Fibroblast of skin of left quadriceps (primary cell): ENCODE measurements at regions not wholly inside any gene's neighbourhood (a gene's known extent, or its start where the extent isn't known, plus 50 kb on each side); places are given as distances from the start of the nearest gene placed in this dataset.

Source experiments
- DNase-seq, 2 experiments: peaks; one replicate each; pipeline ENCODE4 v3.0.0-alpha.2; 2013; ENCODE audit warnings: low read depth in 2 of 2

- DNase-seq: no peak
Measured at GRCh38 chr21:27400045-27400444, 433.2 kb upstream of the ADAMTS5 start.

- DNase-seq: no peak
Measured at GRCh38 chr21:27397578-27397977, 430.7 kb upstream of the ADAMTS5 start.

- DNase-seq: no peak
Measured at GRCh38 chr21:27393726-27394125, 426.8 kb upstream of the ADAMTS5 start.

- DNase-seq: no peak
Measured at GRCh38 chr21:27391990-27392389, 425.1 kb upstream of the ADAMTS5 start.

DNA sequence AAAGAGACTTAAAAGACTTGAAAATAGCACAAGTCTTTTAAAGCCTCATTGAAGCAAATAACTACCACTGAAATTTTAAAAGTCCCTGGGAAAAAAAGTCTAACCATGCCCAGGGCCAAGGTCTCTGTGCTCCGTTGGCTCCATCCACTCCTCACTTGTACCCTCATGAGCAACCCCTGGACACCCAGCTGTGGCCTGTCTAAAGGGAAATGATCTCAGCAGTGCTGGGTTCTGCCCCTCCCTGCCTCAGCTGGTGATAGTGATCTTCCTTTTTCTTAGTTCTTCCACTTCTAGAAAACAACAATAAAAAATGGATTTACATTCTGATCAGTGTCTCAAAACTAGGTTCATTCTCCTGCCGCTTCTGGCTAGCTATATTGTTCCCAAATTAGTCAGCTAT lies 423.5 kb upstream of the ADAMTS5 start:
- DNase-seq: no peak

GRCh38 chr21:27388825-27389224 lies 421.9 kb upstream of the ADAMTS5 start:
- no peak for DNase-seq

DNA sequence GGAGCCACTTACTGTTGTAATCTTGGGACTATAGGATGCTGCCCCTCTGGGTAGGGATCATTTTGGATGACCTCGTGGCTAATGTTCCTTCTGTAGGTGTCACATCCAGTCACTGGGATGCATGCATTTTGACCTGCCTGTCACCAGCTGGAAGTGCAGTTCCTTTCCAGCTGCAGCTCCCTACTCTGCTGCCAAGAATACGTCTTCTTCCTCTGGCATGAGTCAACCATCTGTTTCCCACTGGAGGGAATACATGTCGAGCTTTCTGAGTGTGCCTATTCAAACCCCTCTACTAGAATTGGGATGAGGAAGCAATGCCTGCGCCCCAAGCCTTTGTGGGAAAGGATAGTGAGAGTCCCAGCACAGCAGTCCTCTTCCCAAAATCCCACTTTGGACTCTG lies 415.5 kb upstream of the ADAMTS5 start:
- no peak for DNase-seq

- DNase-seq: peak in 1 of 2 experiments; percentile 27
Measured at GRCh38 chr21:27380303-27380702, 413.4 kb upstream of the ADAMTS5 start.

GRCh38 chr21:27379354-27379753 lies 412.5 kb upstream of the ADAMTS5 start:
- DNase-seq: no peak

GRCh38 chr21:27372381-27372780 lies 405.5 kb upstream of the ADAMTS5 start:
- DNase-seq: no peak

DNA sequence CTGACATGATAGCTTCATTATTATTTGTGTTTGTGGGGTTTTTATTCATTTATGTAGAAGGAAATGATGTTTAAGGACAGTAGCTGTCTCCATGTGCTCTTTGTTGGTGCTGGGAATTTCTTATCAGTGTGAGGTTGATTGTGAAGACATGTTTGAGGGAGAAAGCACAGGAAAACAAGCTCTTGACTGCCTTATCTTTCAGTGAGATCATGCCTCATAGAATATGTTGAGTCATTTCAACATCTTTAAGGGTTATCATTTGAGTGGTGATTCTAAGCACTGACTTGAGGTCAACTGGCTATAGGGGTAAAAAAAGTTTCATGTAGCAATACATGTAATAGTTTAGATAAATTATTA lies 405.1 kb upstream of the ADAMTS5 start:
- DNase-seq: no peak

- DNase-seq: no peak
Measured at GRCh38 chr21:27371115-27371974, 404.5 kb upstream of the ADAMTS5 start.

GRCh38 chr21:27369978-27370571 lies 403.2 kb upstream of the ADAMTS5 start:
- DNase-seq: no peak

DNA sequence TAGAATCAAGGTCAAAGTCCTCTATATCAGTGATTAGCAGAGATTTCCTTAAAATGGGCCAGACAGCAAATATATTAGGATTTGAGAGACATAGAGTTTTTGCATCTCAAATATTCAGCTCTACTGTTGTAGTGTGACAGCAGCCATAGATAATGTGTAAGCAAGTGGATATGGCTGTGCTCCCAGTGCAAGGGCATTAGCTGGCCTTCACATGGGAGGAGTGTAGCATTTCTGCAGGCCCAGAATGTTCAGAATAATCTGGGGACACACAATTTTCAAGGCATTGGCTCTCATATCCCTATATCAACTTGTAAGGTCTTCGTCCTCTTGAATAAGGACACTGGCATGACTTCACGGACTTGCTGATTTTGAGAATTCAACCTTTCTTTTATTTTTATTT lies 402.3 kb upstream of the ADAMTS5 start:
- no peak for DNase-seq

- DNase-seq: no peak
Measured at GRCh38 chr21:27366646-27367235, 399.9 kb upstream of the ADAMTS5 start.

DNA sequence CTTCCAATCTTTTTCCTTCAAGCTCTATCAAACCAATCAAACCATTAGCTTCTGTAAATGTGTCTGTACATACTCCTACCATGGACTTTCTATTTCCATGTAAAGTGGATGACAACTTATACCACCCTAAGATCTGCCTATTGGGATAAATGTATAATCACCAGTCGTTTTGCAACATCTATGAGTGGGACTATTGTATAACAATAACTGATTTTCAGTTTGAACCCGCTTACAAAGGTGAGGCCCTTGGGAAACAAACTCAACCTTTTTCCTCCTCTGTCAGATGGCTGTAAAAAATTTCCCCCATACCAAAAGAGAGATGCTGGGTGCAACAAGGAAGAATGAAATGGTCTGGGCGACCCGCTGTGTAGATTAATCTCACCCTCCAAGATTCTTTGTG lies 399.1 kb upstream of the ADAMTS5 start:
- DNase-seq: no peak

GRCh38 chr21:27365394-27365793 lies 398.5 kb upstream of the ADAMTS5 start:
- DNase-seq: no peak

DNA sequence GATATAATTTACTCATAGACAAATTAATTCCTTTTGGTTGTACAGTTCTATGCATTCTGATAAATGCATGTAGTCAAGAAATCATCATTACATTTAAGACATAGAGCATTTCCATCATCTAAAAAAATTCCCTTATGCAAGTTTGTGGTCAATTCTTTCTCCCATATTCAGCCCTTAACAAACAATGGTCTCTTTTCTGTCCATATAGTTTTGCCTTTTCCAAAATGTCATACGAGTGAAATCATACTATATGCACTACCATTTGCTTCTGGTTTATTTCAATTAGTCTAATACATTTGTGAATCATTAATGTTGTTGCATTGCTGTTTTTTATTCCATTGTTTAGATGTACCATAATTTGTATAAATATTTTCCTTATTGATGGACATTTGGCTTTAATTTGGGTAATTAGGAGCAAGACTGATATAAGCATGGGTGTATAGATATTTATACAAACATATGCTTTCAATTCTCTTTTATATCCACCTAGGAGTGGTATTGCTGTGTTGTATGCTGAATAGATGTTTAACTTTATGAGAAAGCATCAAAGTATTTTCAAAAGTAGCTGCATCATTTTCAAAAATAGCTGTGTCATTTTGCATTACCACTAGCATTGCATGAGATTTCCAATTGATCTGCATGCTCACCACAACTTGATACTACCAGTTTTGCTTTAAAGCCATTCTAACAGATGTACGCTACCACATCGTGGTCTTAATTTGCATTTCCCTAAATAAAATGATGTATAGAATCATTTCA lies 397.0 kb upstream of the ADAMTS5 start:
- DNase-seq: peak; percentile 50 to 58

DNA sequence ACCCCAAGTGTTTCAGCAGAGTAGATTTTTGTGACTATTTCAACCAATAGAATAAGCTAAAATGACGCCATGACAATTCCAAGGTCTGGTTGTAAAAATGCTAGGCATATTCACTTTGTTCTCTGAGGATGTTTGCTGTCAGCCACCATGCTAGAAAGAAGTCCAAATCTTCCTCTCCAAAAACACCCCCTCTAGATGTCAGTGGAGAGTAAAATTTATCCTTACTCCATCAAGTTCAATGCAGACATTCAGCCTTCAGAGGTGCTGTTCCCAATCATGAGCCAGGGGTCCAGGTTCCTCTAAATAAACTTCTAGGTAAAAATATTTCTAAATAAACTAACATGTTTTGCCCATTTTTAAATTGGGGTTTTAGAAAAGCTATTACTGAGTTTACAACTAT lies 395.4 kb upstream of the ADAMTS5 start:
- no peak for DNase-seq

- DNase-seq: peak; percentile 78 to 79
Measured at GRCh38 chr21:27359141-27359540, 392.3 kb upstream of the ADAMTS5 start.

GRCh38 chr21:27352885-27353284 lies 386.0 kb upstream of the ADAMTS5 start:
- no peak for DNase-seq

DNA sequence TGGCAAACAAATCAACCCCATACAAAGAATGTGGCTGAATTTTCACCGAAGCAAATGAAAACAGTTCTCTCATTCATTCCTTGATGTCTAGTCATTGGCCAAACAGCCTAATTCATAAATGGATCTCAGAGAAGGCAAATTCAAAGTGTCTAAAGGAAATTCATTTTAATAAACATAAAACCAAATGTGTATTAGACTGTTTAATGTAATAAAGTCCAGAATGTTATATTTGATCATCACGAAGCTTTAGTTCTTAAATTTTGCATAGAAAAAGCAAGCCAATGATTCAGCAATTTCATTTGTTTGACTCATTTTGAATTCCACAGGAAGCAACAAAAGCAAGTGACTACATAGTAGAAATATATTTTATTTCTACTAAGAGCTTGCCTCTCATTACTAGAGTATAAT lies 379.2 kb upstream of the ADAMTS5 start:
- DNase-seq: peak in 1 of 2 experiments; percentile 20
